Left ventricle myocardium superior (tissue), 1 donor: ENCODE measurements at regions not wholly inside any gene's neighbourhood (a gene's known extent, or its start where the extent isn't known, plus 50 kb on each side); places are given as distances from the start of the nearest gene placed in this dataset.
A peak's percentile ranks its signal among the peaks of the same experiment; 100 is the strongest.

Experiments
- ATAC-seq: fragments of 200-7000 bp; cut with Tn5 transposase; one replicate; pipeline ENCODE4 v1.9.1; 2020; ENCODE audit warnings: mild to moderate bottlenecking, moderate library complexity
- DNase-seq: peaks from one replicate; pipeline ENCODE4 v3.0.0-alpha.2; 2020
- intact Hi-C: fragments of 100-400 bp; cut with micrococcal nuclease; formaldehyde crosslinking; loops from one replicate; pipeline ENCODE4 v1.11.0; 2022
- donor health status: DM: no; HTN: yes; CAD: no; lungs with severe emphysema.

DNA sequence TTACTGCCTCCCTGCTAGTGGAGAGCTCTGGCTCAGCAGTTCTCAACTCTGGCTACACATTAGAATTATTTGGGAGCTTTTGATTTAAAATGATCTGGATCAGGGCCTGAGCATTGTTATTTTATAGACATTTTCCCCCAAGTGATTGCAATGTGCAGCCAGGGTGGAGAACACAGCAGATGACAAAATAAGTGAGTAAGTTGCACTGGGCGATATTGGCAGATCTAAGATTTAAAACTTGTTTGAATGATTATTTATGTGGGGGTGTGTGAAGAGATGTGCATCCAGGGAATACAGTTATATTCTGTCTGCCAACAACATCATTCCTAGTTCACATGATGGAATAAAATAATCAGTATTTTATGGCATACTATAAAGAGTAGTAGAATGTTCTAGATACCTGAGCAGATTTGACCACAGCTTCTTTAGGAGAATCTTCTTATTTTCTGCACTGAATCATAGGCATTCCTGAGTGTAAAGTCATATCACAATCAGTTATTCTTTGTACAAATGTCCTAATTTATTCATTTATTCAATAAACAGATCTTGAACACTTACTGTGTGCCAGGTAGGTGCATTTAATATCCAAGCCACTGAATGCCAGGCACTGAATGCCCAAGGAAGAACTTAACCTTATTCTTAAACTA is 123.9 kb downstream of the UCHL1 start:
- intact Hi-C loops, result no loop called here
- DNase-seq, result no peak
- no peak for ATAC-seq

DNA sequence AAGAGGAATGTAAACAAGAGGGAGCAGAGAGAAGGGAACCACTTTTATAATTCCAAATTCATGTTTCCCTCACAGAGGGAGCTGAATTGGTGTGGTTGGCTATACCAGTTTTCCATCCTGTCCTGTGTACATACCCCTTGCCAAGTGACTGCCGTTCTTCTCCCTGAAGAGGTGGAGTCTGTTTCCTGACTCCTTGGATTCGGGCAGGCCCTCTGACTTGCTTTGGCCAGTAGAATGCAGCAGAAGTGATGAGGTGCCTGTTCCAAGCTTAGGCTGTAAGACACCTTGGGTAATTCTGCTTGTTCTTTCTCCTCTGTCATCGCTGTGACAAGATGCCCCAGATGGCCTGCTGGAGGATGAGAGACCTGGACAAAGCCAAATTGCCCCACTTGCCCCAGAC is 124.7 kb downstream of the UCHL1 start:
- DNase-seq (no peak), ATAC-seq (peak; percentile 37)
- intact Hi-C loops, result no loop called here

DNA sequence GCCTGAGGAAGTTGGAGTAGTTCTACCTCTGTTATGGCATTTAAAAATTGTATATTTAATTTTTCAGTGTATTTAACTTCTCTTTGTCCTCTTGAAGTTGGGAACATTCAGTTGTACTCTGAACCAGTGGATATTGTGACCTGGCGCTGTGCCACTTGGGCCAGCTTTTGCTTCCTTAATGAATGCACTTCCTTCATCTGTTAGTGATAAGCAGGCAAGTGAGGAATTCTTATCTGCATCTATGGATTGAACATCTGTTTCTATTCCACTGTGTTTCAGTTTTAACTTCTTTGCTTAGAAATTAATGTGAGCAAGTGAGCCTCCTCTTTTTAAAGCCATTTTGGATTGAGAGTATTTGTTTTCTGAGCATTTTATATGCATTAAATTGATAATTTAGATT is 128.3 kb downstream of the UCHL1 start:
- DNase-seq (peak; percentile 93), ATAC-seq (peak; percentile 80)
- intact Hi-C loops, result no loop called here

DNA sequence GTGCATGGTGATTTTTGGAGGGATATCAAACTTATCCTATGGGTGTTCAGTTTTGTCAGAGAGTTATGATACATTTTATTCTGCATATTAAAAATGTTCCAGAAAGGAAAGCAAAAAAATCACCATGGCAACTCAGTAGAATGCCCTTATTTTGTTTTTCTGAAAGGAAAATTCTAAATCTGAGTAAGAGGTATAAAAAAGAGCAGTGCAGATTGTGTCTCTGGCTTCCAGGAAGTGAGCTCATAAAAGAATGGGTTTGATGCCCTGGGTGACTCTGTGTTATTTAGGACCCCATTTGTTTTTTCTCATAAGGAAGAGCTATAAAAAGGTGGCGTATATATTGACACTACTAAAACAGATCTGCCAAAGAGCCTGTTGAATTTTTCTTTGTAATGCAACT is 128.8 kb downstream of the UCHL1 start:
- ATAC-seq, result no peak
- no peak for DNase-seq
- intact Hi-C loops, result no loop called here

DNA sequence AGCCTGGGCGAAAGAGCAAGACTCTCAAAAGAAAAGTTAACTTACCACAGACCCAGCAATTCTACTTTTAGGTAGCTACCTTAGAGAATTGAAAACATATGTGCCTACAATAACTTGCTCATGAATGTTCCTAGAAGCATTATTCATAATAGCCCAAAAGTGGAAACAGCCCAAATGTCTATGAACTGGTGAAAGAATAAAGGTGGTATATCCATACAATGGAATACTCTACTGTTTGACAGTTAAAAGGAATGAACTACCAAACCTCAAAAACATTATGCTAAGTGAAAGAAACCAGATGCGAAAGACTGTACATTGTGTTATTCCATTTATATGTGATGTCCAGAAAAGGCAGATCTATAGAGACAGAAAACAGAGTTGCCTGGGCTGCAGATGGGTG is 131.4 kb downstream of the UCHL1 start:
- no peak for ATAC-seq
- DNase-seq, result no peak
- intact Hi-C loops, result no loop called here

DNA sequence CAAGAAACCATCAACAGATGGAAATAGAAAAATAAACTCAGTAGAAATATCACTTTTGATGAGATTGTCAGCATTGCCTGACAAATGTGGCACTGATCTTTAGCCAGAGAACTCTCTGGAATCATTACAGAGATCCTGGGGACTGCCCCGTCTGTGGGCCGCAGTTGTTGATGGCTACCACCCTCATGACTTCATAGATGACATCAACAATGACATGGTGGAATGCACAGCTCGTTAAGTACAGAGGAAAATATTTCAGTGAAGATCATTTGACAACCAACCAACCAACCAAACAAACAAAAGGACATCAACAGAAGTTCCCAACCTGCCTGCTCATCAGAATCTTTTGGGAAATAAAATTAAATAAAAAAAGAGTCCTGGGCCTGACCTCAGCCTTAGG is 132.6 kb downstream of the UCHL1 start:
- DNase-seq (no peak), ATAC-seq (no peak)
- intact Hi-C loops, result no loop called here

DNA sequence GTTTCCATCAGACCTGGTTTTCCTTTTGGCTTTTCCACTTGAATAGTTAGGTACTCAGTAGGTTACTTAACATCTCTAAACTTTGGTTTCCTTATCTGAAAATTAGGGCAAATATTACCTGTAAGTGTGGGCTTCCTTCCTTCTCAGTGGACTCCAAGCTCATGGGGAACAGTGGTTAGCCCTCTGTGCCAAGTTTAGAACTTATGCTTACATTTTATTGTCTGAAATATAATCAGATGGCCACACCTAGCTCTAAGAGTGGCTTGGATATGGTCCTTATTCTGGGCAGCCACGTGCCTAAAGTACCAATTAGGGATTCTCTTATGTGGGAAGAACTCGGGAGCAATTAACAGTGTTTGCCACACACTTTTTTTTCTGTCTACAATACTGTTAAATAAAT is 133.9 kb downstream of the UCHL1 start:
- ATAC-seq (no peak), DNase-seq (no peak)
- intact Hi-C loops, result no loop called here

DNA sequence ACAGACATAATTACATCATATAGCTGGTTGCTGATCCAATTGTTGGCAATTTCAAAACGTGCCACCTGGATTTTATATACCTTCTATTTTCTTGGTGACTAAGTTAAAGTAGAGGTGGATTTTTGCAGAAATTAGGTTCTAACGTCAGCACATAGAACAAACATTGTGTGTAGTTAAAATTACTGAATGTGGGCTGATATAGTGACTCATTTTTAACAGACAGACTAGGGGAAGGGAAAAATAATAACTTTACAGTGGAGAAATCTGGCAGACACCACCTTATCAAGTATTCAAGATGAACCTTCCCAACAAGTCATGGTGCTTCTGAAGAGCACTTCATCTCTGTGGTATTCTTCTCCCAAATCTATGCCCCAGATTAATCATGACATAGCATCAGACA is 134.5 kb downstream of the UCHL1 start:
- no peak for ATAC-seq
- no peak for DNase-seq
- intact Hi-C loops, result no loop called here

DNA sequence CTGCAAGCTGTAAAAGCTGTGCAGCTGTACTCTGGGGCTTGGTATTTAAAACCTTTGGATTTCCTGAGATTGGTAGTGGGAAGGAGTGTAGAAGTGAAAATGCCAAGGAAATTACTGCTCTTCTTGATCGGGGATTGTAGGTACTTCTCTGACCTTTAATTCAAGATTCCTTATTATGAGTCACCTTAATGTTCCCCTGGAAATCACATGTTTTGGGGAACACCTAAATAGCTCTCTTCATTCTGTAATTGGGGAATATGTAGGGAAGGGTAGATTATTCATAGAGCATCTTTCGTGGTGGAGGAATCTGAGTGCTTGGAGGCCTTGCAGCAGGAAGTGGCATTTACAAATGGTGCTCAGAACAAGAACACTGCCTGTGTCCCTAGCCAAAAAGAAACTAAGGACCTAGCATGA is 137.8 kb downstream of the UCHL1 start:
- ATAC-seq (peak; percentile 22), DNase-seq (no peak)
- intact Hi-C loops, result no loop called here

DNA sequence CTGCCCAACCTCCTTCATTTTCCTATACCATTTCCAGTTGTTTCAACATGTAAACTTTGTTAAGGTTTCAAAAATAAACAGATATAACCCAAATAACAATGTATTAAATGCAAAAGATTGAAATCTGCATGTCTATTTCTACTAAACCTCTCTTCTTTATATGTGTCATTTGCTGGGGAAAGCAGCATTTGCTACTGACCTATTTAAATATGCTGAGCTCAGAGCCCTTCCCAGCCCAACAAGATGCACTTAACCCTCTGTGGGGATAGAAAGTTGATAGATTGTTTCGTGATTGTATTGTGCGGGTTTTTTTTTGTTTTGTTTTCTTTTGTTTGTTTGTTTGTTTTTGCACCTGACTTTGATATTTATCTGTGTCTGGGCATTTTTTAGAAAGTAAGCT is 139.5 kb downstream of the UCHL1 start:
- intact Hi-C loops, result no loop called here
- ATAC-seq, result peak; percentile 38
- DNase-seq, result no peak

DNA sequence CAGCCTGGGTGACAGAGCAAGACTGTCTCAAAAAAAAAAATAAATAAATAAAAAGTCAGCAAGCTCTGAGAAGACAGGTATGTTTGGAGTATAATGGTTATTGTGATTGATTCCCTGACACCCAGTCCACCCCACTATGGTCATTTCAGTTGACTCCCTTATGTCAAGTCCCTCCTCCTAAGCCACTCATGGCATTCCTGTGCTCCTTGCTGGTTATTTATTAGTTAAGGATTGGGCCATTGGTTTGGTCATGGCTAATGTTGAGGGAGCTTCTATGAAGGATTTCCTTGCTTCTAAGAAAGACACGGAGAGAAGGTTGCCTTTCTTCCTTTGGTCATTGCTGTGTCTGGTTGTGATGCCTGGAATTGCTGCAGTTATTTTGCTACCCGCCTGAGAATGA is 140.1 kb downstream of the UCHL1 start:
- DNase-seq (no peak), ATAC-seq (no peak)
- intact Hi-C loops, result no loop called here

DNA sequence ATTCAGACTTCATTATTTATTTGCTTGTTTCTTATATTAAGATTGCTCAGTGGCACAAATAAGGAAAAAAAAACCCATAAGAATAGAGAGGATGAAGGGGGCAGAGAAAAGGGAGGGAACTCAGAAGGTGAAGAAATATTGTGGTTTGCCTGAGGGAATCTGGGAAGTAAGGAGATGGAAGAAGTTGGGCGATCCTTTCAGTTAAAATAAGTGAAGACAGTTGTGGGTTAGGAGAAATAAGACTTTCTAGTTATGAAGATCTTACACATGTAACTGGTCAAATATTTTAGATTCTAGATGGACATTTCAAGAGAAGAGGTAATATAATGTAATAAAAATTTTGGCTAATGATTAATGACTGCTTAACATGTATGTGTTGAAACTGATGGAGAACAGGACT is 138.7 kb upstream of the LIMCH1 start:
- DNase-seq (no peak), ATAC-seq (no peak)
- intact Hi-C loops, result no loop called here

DNA sequence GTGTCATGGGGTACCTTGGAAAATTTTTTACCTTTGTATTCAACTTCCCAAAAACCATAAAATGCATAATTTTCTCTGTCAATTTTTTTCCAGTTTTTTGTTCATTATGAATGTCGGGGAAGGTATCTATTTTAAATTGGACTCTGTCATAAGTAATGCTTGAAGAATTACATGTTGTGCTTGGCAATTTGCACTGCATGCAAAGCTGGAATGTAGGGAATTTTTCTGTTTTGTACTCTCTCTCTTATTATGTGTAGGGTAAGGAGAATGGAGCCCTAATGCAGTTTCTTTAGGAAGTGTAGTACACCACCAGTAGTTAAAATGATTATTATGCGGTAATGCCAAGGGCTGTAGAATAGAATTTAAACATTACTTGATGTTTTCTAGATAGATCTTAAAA is 137.7 kb upstream of the LIMCH1 start:
- intact Hi-C loops, result no loop called here
- no peak for DNase-seq
- no peak for ATAC-seq

DNA sequence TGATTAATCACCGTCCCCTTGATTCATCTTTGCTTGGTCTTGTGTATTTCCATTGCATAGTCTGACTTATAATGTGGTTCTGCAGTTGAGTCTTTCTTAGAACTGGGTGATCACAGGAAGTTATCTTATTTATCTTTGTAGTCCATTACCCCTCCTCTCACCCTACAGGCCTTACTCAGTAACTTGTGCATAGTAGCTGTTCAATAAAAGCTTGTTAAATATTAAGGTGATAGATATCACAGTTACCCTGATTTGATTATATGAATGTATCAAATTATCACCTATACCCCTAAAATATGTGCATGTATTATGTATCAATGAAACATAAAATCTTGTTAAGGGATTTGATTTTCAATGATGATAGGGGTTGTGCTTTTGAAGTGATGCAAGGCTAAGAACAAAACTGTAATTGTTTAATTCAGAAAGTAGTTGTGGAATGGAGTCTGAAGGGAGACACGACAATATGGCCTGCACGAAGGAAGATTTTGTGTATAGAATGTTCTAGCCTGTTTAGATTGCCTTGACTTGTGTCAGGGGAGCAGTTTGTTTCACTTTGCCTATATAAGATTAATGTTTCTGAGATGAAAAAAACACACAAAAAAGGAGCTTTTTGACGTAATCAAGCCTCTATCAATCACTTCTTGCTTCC is 132.4 kb upstream of the LIMCH1 start:
- ATAC-seq, result no peak
- intact Hi-C loops, result no loop called here

DNA sequence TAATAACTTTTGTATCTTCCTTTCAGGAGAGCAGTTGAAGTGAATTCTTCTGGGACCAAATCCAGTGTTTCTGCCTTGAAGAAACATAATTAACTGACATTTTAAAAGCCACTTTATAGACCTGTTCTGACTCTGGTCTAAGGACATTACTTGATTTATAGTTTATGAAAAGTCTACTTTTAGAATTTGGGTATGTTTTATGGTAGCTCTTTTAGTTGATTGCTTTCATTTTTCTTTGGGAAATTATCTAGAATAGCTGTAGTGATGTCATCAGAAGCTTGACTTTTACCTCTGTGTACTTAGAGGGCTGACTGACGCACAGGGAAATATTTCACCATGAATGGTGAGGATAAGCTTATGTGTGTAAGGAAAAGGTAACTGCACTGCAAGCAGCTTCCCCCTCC is 131.8 kb upstream of the LIMCH1 start:
- DNase-seq, result no peak
- intact Hi-C loops, result no loop called here
- no peak for ATAC-seq

More for the DNA sequence above, 132.4 kb upstream of the LIMCH1 start:
- DNase-seq, result no peak

DNA sequence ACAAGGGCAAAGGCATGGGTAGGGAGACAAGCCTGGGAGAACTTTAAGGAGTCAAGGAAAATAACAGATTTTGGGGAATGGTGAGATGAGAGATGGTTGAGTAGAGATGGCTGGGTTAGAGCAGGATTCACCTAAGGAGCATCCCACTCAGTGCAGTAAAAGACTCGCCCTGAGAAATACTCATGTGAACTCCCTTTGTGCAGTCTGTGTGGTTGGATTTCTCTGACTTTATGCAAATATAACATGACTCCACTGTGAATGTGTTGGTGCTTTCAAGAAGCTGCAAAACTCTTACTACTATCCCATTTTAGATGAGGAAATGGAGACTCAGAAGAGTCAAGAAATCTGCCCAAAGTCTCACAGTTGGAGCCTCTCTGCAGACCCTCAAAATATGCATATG is 129.8 kb upstream of the LIMCH1 start:
- no peak for ATAC-seq
- intact Hi-C loops, result no loop called here
- no peak for DNase-seq

DNA sequence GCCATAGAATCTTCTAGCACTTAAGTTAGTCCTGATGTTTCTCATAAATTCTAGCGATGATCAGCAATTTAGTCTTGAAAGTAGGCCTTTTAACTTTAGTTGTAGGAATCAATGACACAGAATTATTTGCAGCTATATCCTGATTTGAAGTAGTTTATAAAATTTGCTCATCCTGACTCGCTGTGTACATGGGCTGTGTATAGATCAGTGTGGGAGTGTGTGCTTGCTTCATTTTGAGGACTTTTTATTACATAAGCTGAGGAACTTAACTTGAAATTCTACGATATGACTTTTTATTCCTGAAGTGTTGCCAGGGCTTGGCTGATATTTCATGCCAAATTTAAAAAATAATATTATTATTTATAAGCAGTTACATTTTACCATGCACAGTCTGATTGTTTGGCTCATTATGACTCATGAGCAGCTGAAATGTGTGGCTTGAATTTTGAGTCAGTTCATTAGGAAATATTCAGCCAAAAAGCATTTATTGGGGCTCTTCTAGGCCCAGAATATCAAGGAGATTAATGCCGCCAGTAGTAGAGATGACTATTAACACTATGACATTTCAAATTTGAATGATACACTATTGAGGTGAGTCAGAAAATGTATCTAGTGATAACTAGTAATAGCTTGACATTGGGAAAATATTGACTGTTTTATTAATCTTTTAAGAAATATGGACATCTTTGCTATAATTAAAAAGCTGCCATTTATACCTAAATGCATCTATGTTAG is 128.9 kb upstream of the LIMCH1 start:
- ATAC-seq (no peak), DNase-seq (no peak)
- intact Hi-C loops, result no loop called here

DNA sequence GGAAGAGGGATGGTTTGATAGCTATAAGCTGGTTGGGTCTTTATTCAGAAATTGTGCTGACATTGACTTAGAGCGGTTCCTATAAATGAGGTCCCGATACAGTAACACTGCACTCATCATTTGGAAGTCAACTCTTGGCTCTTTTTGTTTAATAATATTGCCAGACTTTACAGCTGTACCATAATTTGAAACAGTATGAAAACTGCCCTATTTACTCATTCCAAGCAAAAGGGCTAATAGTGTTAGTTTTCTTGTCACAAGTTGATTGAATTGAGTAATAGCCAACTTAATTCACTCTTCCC is 128.4 kb upstream of the LIMCH1 start:
- DNase-seq (no peak), ATAC-seq (no peak)
- intact Hi-C loops, result no loop called here

DNA sequence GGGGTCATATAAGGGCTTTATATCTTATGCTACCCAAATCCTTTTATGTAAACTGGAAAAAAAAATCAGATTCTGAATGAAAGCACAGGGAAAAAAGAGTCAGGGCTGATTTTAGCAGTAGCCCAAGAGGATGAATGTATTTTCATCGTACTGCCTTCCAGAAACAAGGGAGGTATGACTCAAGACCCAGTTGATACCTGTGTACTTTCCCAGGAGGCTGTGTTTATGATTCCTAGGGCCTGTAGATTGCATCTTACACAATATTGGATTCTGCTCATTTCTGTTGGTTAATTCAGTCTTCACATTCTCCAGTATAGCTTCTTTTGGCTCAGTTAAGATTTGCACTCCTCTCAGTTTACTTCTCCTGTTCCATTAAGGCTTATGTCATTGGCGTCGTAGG is 127.9 kb upstream of the LIMCH1 start:
- no peak for DNase-seq
- ATAC-seq, result no peak
- intact Hi-C loops, result loop anchor here (10.0 kb wide), 1 partner anchor 45 kb away; no protein-coding TSS in a partner anchor

DNA sequence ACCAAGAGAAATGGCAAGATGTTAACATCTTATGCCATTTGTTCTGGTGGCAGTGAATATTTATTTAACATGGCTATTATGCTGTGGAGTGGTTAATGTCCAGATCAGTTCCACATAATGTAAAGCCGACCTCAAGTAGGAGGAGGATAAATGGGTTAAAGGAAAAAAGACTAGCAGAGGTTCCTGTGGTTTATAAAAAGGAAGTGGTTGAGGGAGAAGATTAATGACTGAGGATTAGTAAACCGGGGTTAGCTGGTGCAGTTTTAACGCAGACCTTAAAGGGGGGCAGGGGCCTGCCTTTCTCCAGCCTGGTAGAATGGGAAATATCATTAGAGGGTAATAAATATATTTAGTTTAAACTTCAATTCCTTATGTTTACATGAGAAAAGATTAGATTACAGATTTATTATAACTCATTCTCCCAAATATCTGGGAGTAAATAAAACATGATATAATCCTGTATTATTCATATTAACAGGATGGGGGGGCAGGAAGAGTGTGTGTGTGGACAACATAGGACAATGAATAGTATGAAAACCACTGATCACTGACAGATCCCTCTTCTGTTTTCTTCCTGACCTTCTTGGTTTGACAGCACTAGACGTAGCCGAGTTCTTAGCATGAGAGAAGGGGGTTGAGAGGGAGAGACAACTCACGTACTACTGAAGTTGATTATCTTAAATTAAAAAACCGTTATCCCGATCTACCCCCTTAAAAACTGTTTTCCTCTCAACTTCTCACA is 124.1 kb upstream of the LIMCH1 start:
- ATAC-seq (no peak), DNase-seq (no peak)
- intact Hi-C loops, result loop anchor here (10.0 kb wide), 1 partner anchor 49 kb away; no protein-coding TSS in a partner anchor
